ENCODE measurements at regions not wholly inside any gene's neighbourhood (a gene's known extent, or its start where the extent isn't known, plus 50 kb on each side); places are given as distances from the start of the nearest gene placed in this dataset.

GRCh38 chr6:27684264-27685211 lies 211.6 kb upstream of the ZNF184 start:
- TF ChIP-seq, protein P1, sequence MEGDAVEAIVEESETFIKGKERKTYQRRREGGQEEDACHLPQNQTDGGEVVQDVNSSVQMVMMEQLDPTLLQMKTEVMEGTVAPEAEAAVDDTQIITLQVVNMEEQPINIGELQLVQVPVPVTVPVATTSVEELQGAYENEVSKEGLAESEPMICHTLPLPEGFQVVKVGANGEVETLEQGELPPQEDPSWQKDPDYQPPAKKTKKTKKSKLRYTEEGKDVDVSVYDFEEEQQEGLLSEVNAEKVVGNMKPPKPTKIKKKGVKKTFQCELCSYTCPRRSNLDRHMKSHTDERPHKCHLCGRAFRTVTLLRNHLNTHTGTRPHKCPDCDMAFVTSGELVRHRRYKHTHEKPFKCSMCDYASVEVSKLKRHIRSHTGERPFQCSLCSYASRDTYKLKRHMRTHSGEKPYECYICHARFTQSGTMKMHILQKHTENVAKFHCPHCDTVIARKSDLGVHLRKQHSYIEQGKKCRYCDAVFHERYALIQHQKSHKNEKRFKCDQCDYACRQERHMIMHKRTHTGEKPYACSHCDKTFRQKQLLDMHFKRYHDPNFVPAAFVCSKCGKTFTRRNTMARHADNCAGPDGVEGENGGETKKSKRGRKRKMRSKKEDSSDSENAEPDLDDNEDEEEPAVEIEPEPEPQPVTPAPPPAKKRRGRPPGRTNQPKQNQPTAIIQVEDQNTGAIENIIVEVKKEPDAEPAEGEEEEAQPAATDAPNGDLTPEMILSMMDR (IDR thresholded peaks at IDR 0.05 in 8 of 11, conservative IDR thresholded peaks at IDR 0.05 in 3 of 11) = no peak
- TF ChIP-seq POLR2A (IDR thresholded peaks at IDR 0.05) (no peak), POLR2AphosphoS5 (IDR thresholded peaks at IDR 0.05) (no peak)
